Erythroblast (primary cell): ENCODE measurements at regions not wholly inside any gene's neighbourhood (a gene's known extent, or its start where the extent isn't known, plus 50 kb on each side); places are given as distances from the start of the nearest gene placed in this dataset.
A peak's percentile ranks its signal among the peaks of the same experiment; 100 is the strongest.

Experiments
- DNase-seq, 2 experiments: peaks; one replicate each; lab custom pipeline; 2025; lab: John Stamatoyannopoulos, UW
- GATA1 ChIP-seq: IDR thresholded peaks from 2 replicates; pipeline ENCODE4 v1.6.1; 2011; ENCODE audit warnings: low read depth, mild to moderate bottlenecking, control low read depth, low read length, moderate library complexity
- POLR2A ChIP-seq: IDR thresholded peaks from 2 replicates; pipeline ENCODE4 v1.6.1; 2011; ENCODE audit warnings: mild to moderate bottlenecking, low read length

DNA sequence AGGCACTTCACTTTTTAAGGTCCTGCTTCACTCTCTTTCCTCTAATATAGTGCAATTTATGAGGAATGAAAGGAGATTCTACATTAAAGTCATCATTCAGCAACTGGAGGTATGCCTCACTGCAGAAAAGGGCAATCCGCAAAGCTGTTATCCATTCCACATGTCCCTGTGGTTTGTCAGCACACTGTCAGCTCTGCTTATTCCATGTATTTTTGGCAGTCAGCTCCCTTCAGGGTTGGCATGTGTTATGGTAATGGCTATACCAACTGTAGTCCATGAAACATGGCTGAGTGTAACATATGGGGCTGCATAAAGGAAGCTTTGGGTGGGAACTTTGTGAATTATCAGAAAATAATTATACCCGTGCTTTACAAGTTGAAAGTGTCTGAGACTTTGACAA lies 154.1 kb downstream of the GALC start:
- TF ChIP-seq POLR2A (no peak), GATA1 (no peak)
- no peak for DNase-seq

DNA sequence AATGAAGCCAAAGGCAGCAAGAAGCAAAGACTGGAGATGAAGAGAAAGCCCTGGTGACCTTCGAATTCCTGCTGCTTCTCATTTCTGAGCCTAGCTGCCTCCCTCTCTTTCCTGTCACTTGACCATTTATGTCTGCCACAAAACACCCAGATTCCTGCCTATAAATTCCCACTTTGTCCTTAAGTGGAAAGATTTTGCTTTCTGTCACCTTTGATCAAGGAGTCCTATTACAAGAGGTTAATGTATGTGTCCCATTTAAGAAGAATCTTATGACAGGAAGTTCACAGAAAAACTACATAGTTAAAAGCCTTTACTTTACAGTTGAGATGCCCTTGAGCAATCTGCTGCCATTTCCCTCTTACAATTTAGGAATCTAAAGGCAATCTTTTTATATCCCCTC lies 155.7 kb downstream of the GALC start:
- no peak for TF ChIP-seq POLR2A
- no peak for TF ChIP-seq GATA1

DNA sequence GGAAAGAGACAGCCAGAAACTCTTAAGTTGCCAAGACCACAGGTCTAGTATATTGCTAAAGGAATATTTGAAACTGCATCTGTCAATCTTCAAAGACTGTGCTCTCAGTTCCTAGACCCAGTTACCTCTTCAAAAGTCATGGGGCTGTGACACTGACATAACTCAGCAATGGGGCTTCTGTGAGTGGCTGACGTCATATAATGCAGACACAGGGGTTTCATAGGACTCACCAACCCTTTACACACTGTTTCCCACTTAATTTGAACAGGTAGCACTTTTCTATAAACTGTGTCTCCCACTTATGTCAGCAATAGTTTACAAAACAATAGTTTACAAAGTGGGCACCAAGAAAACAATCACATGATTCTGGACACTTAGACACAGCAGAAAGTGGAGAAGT lies 158.4 kb downstream of the GALC start:
- TF ChIP-seq GATA1 = no peak
- TF ChIP-seq POLR2A = no peak
- DNase-seq = no peak

More for the DNA sequence above, 155.7 kb downstream of the GALC start:
- no peak for DNase-seq

DNA sequence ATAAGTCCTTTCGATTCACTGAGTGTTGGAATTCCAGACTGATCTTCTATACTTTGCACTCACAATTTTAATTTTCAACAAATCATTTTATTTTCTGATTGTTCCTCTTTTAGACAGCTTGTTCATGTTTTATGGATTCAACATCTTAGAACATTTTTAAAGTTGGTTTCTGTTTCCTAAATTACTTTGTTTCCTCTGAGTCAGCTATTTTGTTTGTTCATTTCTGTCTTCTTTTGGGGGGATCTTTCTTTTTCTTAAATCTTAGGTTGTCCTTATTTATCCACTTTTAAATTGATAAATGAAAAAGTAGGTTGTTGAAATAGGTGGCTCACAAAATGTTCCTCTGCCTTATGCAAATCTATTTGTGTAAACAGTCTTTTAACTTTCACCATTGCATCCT lies 160.0 kb downstream of the GALC start:
- TF ChIP-seq GATA1 (no peak), POLR2A (no peak)
- no peak for DNase-seq

DNA sequence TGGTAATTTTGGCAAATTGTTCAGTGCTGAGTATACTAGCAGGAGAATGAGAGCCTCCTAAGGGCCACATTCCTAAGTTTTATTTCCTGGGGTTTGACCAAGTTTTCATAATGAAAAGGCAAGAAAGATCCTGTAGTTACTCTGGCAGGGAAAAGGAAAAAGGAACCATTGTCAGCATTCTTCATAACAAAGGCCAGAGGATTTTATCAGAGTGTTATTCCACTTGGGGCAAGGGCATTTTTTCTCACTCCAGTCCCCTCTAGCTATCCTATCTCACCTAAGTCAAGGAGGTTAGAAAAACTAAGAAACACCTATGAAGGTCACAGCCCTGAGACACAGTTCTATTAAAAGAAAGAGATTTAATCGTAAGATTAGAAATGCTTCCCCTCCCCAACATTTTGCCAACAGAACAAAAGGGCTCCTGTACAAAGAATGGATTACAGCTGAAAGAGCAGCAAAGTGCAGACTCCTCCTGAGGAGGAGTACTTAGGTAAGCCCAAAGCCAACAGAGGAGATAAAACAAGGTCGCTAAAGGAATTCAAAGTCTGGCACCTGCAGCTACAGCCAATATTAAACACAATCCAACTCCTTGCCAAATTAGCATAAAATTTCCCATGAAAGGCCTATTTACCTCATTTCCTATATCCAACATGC lies 162.4 kb downstream of the GALC start:
- TF ChIP-seq POLR2A (no peak), GATA1 (no peak)

DNA sequence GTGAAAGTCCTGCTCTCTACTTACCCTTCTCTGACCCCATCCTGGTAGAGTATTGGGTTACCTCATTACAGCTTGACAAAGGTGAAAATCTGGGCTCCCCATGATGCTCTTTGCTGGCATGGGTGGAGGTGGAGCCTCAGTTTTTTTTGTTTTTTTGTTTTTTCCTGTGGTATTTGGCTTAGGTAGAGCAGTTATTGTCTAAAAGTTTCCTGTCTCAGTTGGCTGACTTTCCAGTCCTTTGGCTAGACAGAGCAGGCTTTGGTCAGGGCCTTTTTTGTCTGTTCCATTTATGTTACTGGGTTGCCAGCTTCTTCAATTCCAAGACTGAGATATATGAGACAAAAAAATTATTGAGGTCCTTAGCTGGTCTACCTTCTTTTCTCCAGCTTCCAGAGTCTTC lies 163.4 kb downstream of the GALC start:
- no peak for DNase-seq
- TF ChIP-seq POLR2A = no peak
- no peak for TF ChIP-seq GATA1

More for the DNA sequence above, 162.4 kb downstream of the GALC start:
- no peak for DNase-seq

DNA sequence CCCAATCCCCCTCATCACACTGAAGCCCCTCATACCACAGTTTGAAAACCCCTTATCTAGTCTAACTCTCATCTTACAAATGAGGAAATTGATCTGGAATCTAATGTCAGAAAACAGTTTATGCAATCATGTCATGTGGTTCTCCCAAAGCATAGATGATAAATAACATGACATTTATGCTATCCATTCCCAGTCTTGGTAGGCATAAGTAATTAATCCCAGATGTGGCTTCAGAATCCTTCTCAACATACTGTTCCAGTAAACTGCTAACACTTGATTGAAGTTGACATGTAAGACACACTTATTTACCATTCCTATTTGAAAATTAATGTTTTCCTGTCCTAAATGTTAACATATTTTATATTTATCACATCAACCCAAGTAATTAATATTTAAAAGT lies 168.7 kb downstream of the GALC start:
- no peak for DNase-seq
- TF ChIP-seq POLR2A (no peak), GATA1 (no peak)

DNA sequence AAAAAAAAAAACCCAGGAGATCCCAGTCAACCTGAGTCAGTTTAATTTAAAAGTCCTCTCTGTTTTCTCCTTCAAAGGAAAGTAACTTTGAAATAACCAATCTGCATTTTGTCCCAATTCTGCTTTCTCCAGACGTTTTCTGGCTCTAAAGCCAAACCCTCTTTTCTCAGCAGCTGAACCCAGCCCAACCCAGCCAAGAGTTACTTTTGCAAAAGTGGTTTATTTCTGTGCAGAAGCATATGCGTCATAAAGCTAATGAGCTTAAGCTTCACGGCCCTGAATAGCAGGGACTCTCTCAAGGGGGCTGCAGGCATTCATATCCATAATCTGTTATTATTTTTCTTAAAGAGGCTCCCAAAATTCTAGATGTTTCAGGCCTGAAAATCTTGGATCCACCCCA lies 176.6 kb downstream of the GALC start:
- DNase-seq = no peak
- TF ChIP-seq POLR2A (no peak), GATA1 (no peak)

DNA sequence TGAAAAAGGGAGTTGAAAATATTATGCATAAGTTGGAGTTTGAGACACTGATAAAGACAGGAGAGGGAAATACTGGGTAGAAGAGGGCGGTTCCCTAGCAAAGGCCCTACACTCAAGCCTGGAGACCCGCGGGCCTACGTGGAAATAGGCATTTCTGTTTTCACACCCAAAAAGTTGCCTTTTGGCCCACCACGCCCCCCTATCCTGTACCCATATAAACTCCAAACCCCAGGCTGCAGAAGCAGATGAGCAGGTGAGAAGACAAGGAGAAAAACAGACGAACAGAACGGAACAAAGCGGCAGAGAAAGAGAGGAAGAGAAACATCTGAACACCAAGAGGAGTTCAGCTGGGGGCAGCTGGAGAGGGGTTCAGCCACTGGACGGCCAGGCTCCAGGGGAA lies 177.9 kb downstream of the GALC start:
- TF ChIP-seq GATA1 = no peak
- TF ChIP-seq POLR2A = no peak
- no peak for DNase-seq

DNA sequence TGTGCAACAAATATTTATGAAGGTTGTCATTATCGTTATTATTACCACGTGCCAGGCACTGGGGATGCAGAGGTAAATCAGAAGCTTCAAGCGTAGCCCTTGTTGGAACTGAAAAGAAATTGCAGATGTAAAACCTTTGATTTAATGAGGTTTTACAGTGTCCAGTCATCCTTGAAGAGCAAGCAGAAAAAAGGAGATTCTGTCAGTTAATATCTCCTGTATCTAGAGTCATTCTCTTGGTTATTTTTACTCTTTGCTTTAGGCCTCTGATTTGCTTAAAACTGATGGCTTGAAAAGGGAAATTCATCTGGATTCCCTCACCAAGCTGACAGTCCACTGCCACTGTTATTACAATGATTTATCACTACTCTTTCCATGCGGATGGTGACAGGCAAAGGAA lies 179.3 kb downstream of the GALC start:
- DNase-seq = no peak
- TF ChIP-seq GATA1 (no peak), POLR2A (no peak)

DNA sequence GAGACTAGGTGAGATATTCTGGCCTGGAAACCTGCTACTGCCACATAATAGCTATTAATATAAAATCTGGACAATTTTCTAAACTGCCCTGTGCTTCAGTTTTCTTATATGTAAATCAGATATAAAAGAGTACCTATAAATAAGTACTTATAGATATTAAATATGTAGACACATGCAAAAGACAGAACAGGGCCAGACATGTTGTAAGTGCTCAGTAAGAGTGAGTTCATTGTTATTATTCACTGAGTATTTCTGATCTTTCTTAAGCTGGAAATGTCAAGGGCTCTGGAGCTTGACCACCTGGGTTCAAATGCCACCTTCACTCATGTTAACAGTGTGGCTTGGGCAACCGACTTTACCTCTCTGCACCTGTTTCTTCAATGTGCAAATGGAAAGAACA lies 179.8 kb downstream of the GALC start:
- TF ChIP-seq GATA1 (no peak), POLR2A (no peak)
- no peak for DNase-seq

DNA sequence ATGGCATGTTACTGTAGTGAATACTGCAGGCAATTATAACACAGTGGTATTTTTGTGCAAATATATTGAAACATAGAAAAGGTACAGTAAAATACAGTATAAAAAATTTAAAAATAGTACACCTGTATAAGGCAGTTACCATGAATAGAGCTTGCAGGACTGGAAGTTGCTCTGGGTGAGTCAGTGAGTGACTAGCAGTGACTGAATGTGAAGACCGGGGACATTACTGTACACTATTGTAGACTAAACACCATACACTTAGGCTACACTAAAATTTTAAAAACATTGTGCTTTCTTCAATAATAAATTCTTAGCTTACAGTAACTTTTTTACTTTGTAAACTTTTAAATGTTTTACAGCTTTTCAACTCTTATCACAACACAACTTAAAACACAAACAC lies 181.7 kb downstream of the GALC start:
- TF ChIP-seq GATA1 = no peak
- no peak for TF ChIP-seq POLR2A
- DNase-seq = no peak

DNA sequence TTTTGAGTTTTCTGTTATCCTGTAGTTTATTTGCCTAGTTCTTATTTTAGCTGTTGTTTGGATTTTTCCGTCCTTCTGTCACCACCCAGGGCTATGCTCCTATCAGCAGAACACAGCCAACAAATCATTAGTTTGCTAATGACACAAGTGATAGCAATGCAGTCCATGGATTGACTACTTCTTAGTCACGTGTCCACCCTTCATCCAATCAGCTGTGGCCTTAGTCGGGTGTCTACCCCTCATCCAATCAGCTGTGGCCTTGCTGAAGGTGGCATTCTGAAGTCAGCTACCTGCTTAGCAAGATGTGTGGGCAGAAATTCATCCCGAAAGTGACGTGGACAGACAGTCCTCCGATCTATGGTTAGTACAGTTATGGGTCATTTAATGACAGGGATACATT lies 182.3 kb downstream of the GALC start:
- no peak for TF ChIP-seq GATA1
- TF ChIP-seq POLR2A = no peak
- DNase-seq = peak in 1 of 2 experiments; percentile 6

DNA sequence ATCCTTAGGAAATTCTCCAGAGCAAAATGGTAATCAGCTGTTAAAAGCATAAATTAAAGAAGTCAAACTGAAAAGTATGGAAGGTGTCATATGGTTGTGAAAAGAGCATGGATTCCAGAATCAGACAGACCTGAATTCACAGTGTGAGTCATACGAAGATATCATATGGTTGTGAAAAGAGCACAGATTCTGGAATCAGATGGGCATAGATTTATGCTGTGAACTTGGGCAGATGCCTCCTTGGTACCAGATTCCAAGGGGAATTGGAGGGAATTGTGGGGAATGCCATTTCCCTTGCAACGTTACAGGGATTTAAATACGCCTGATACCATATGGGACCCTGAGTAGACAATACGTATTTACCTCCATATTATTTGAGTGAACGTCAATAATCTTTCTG lies 183.7 kb downstream of the GALC start:
- no peak for DNase-seq
- TF ChIP-seq POLR2A (no peak), GATA1 (no peak)

DNA sequence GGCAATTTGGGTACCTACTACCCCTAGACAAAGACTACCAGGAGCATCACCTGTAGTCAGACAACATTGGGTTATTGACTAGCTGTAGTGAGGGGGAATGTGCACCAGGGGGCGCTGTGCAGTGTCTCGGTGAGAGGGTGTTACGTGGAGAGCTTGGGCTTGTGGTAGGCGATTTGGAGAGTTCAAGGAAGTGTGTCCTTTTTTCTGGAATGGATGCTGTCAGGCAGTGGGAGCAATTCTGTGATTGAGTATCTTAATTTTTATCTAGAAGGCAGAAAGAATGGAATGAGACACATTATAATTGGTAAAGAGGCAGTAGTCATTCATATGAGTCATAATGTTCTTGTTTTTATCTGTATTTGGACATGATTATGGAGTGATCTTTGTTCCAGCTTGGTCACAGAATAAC lies 187.7 kb downstream of the GALC start:
- TF ChIP-seq GATA1 = no peak
- no peak for TF ChIP-seq POLR2A
- peak; percentile 41 to 61 for DNase-seq
